Upper lobe of right lung (tissue), 1 donor: ENCODE measurements at regions not wholly inside any gene's neighbourhood (a gene's known extent, or its start where the extent isn't known, plus 50 kb on each side); places are given as distances from the start of the nearest gene placed in this dataset.
"Not testable (repeated sequence)": the region's sequence is repeated elsewhere in the genome, so short reads cannot be mapped to it uniquely, and the experiment has no call there.

Experiments used
- ATAC-seq: fragments of 200-7000 bp; cut with Tn5 transposase; one replicate; pipeline ENCODE4 v1.9.1; 2020; ENCODE audit warnings: mild to moderate bottlenecking, moderate library complexity
- DNase-seq: peaks from one replicate; pipeline ENCODE4 v3.0.0-alpha.2; 2020
- H3K27ac ChIP-seq: fragments of 200-600 bp; one replicate; pipeline ENCODE4 v1.8.0; 2022
- H3K27me3 ChIP-seq: fragments of 200-600 bp; one replicate; pipeline ENCODE4 v1.8.0; 2022; ENCODE audit warnings: mild to moderate bottlenecking
- H3K36me3 ChIP-seq: fragments of 200-600 bp; one replicate; pipeline ENCODE4 v1.8.0; 2022
- H3K4me1 ChIP-seq: fragments of 200-600 bp; one replicate; pipeline ENCODE4 v1.8.0; 2022
- H3K4me3 ChIP-seq: fragments of 200-600 bp; one replicate; pipeline ENCODE4 v1.8.0; 2022; ENCODE audit warnings: mild to moderate bottlenecking
- H3K9me3 ChIP-seq: fragments of 200-600 bp; one replicate; pipeline ENCODE4 v1.8.0; 2022
- CTCF ChIP-seq: fragments of 200-600 bp; IDR thresholded peaks from one replicate; pipeline ENCODE4 v1.8.0; 2022; ENCODE audit warnings: antibody characterized with exemption
- intact Hi-C: fragments of 100-400 bp; cut with DNase I; formaldehyde crosslinking; loops from one replicate; pipeline ENCODE4 v1.11.0; 2022
- donor health status: DM: no; HTN: yes; CAD: no; lungs with severe emphysema.

- Histone ChIP-seq H3K9me3 (no peaks in the 10 kb centered on the region), H3K36me3 (no peaks in the 10 kb centered on the region), H3K4me3 (no peak overlapping the region), H3K4me1 (no peaks in the 10 kb centered on the region), H3K27ac (no peak overlapping the region), H3K27me3 (no peaks in the 10 kb centered on the region)
- no peak for DNase-seq
- ATAC-seq = no peak
- TF ChIP-seq CTCF = no peak
- intact Hi-C loops = no loop called here
Measured at GRCh38 chr7:84904561-84904960, 282.3 kb downstream of the SEMA3D start.

GRCh38 chr7:84901366-84901765 is 285.5 kb downstream of the SEMA3D start:
- no peak for TF ChIP-seq CTCF
- H3K9me3 ChIP-seq = no peaks in the 10 kb centered on the region
- no peaks in the 10 kb centered on the region for H3K36me3 ChIP-seq
- no peak overlapping the region for H3K27ac ChIP-seq
- DNase-seq = no peak
- no peaks in the 10 kb centered on the region for H3K4me1 ChIP-seq
- intact Hi-C loops = no loop called here
- H3K4me3 ChIP-seq = no peak overlapping the region
- no peaks in the 10 kb centered on the region for H3K27me3 ChIP-seq
- ATAC-seq = no peak

GRCh38 chr7:84900215-84900614 is 286.6 kb downstream of the SEMA3D start:
- intact Hi-C loops = no loop called here
- no peaks in the 10 kb centered on the region for H3K9me3 ChIP-seq

GRCh38 chr7:84895563-84895962 is 291.3 kb downstream of the SEMA3D start:
- H3K9me3 ChIP-seq = no peaks in the 10 kb centered on the region
- ATAC-seq (no peak), DNase-seq (no peak)
- H3K4me3 ChIP-seq = no peak overlapping the region
- no peaks in the 10 kb centered on the region for H3K36me3 ChIP-seq
- TF ChIP-seq CTCF = no peak
- no peaks in the 10 kb centered on the region for H3K27me3 ChIP-seq
- intact Hi-C loops = no loop called here
- no peaks in the 10 kb centered on the region for H3K4me1 ChIP-seq
- no peak overlapping the region for H3K27ac ChIP-seq

More at GRCh38 chr7:84900215-84900614, 286.6 kb downstream of the SEMA3D start:
- TF ChIP-seq CTCF = no peak
- no peak overlapping the region for H3K27ac ChIP-seq
- H3K4me3 ChIP-seq = no peak overlapping the region
- H3K36me3 ChIP-seq = no peaks in the 10 kb centered on the region
- ATAC-seq = no peak
- DNase-seq = no peak
- no peaks in the 10 kb centered on the region for H3K4me1 ChIP-seq
- H3K27me3 ChIP-seq = no peaks in the 10 kb centered on the region

GRCh38 chr7:84883570-84883969 is 303.3 kb downstream of the SEMA3D start:
- H3K4me1 ChIP-seq, H3K27me3 ChIP-seq, H3K9me3 ChIP-seq, H3K4me3 ChIP-seq, ATAC-seq, H3K36me3 ChIP-seq, DNase-seq, H3K27ac ChIP-seq, intact Hi-C loops: not testable (repeated sequence)

GRCh38 chr7:84880326-84880997 is 306.4 kb downstream of the SEMA3D start:
- not testable (repeated sequence) for H3K9me3 ChIP-seq

More at GRCh38 chr7:84880326-84880997, 306.4 kb downstream of the SEMA3D start:
- DNase-seq, ATAC-seq, H3K4me1 ChIP-seq, H3K36me3 ChIP-seq, H3K27me3 ChIP-seq, intact Hi-C loops, H3K4me3 ChIP-seq, H3K27ac ChIP-seq: not testable (repeated sequence)
